Ammon's horn (tissue), 1 donor: ENCODE measurements at regions not wholly inside any gene's neighbourhood (a gene's known extent, or its start where the extent isn't known, plus 50 kb on each side); places are given as distances from the start of the nearest gene placed in this dataset.

Experiments
- DNase-seq: peaks from one replicate; pipeline ENCODE4 v3.0.0-alpha.2; 2016; ENCODE audit warnings: low spot score

GRCh38 chr13:79663977-79664636 lies 183.2 kb downstream of the NDFIP2 start:
- no peak for DNase-seq

DNA sequence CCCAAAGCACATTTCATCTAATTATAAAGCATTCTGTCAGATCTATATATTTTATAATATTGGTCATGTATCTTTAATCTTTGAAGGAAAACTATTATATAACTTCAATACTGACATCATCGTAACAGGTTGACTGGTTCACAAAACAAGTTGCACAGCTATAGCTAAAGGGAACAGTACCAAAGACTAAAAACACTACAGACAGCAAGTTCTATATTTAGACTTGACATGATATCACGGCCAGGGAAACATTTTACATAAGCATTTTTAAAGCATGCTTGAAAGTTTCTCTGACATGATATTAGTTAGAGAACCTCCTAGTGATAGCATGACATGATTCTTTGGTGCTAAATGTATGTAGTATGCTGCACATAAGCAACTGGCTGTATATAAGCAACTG lies 182.5 kb downstream of the NDFIP2 start:
- no peak for DNase-seq

- peak; percentile 46 for DNase-seq
Measured at GRCh38 chr13:79662882-79663281, 181.9 kb downstream of the NDFIP2 start.

DNA sequence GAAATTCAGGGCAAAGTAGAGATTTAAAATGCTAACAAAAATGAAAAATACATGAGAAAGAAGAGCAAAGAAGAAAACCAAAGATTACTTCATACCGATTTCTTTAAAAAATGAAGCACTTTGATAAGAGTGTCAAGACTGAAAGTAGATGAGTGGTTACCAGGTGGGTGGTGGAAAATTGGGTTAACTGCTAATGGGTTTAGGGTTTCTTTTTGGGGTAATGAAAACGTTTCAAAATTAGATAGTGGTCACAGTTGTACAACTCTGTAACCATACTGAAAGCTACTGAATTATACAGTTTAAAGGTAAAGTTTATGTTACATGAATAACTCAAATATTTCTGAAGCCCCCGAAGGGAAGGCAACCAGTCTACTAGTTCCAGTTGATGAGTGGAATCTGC lies 179.4 kb downstream of the NDFIP2 start:
- DNase-seq = no peak

GRCh38 chr13:79659121-79659521 lies 178.2 kb downstream of the NDFIP2 start:
- no peak for DNase-seq

GRCh38 chr13:79658333-79658975 lies 177.5 kb downstream of the NDFIP2 start:
- no peak for DNase-seq

GRCh38 chr13:79655509-79655908 lies 174.6 kb downstream of the NDFIP2 start:
- no peak for DNase-seq

DNA sequence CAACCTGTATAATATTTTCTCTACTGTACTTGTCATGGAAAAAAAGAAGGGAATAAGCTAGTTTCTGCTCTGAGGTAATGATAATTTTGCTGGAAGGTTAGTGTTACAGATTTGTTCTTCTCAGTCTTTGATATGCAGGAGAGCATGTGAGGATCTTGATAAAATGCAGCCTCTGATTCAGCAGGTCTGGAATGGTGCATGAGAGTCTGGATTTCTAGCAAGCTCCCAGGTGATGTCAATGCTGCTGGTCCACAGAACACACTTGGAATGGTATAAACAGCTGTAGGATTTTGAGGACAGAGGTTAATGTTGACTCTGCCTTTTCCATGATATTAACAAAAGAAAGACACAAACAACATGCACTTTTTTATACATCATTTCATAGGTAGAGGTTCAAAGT lies 173.6 kb downstream of the NDFIP2 start:
- no peak for DNase-seq

DNA sequence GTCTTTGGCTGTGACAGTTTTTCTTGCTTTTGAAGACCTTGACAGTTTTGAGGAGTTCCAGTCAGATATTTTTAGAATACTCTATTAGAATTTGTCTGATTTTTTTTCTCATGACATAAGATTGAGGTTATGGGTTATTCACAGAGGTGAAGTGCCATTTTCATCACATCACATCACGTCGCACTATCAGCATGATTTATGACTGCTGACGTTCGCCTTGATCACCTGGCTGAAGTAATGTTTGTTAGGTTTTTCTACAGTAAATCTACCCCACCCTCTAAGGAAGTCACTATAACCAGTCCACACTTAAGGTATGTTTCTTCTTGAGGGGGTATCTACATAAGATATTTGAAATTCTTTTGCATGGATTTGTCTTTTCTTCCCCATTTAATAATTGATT lies 169.7 kb downstream of the NDFIP2 start:
- DNase-seq = no peak

- DNase-seq = no peak
Measured at GRCh38 chr13:79648191-79648590, 167.2 kb downstream of the NDFIP2 start.

DNA sequence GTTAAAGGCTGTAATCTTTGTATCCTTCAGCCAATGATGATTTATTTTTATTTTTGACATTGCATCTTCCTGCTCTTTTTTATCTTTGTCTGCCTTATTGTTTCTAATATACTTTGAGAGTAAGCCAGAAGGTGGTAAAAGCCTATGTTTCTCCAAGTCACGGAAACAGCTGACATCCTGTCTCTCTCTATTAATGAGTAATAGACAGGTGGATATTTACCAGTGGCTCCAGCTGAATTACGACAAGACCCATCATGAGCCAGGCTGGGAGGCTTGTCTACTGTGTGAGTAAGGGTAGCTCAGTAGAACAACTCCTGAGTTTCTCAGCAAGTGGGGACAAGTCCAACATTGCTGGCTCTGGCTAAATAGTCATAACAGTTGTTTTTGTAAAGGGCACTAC lies 166.6 kb downstream of the NDFIP2 start:
- DNase-seq = no peak

DNA sequence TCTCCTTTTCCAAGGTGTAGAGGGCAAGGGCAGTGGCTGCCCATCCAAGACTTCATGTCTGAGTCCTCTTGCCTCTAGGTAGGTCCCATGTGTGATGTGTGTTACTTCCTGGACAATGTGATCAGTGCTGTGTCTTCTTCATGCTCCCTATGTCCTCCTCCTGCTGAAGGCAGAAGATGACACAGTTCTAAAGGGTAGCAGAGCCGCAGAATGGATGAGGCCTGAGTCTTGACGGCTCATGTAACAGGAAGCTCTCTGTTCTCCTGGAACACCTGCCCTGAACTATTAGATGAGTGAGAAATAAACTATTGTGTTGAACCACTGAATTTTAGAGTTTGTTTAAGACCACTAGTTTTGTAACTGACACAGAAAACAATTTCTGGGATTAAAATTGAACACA lies 165.9 kb downstream of the NDFIP2 start:
- no peak for DNase-seq

- DNase-seq = no peak
Measured at GRCh38 chr13:79645569-79645968, 164.6 kb downstream of the NDFIP2 start.

DNA sequence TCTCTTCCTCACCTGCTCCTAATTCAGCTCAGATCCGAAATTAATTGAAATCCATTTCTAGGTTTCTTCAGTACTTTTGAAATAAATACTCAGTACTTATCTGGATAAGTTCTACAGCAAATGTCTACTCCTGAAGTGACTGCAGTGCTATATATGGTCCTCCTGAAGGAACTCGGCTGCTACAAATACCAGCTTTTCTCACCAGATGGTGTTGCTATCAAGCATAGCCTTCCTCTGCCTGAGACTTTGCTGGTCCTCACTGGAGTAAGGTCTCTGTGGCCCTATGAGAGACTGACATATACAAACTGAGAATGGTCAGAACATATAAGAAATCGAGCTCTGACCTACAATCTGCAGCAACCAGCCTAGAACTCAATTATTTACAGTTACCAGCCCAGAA lies 161.6 kb downstream of the NDFIP2 start:
- no peak for DNase-seq

DNA sequence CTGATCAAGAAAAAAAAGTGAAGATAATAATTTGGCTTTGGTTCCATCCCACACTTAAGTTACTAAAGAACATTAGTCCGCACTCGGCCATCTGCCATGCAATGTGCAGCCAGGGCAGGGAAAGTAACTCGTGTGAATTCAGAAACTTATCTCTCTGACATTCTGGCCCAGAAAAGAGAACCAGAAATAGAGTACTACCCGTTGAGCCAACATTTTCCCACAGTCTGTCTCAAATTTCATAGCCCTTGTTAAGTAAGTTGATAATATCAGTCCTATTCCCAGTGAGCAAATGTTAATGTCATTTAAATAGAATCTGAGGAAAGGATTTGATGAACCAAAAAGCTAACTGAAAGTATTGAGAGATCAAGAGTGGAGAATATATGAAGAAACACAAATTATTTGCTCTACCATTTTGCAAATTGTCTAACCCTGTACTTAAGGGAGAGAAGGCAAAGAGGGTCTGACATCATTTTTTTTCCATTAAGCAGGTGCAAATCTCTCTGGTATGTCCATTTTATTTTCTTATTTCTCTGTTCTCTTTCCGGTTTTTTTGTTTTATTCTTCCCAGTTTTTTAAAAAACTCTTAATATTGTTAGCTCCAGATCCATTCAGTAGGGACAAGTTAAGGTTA lies 156.3 kb downstream of the NDFIP2 start:
- no peak for DNase-seq

- no peak for DNase-seq
Measured at GRCh38 chr13:79631051-79631659, 150.2 kb downstream of the NDFIP2 start.

- DNase-seq = no peak
Measured at GRCh38 chr13:79628463-79628862, 147.5 kb downstream of the NDFIP2 start.

- no peak for DNase-seq
Measured at GRCh38 chr13:79626924-79627323, 146.0 kb downstream of the NDFIP2 start.

- DNase-seq = no peak
Measured at GRCh38 chr13:79625517-79625916, 144.6 kb downstream of the NDFIP2 start.

DNA sequence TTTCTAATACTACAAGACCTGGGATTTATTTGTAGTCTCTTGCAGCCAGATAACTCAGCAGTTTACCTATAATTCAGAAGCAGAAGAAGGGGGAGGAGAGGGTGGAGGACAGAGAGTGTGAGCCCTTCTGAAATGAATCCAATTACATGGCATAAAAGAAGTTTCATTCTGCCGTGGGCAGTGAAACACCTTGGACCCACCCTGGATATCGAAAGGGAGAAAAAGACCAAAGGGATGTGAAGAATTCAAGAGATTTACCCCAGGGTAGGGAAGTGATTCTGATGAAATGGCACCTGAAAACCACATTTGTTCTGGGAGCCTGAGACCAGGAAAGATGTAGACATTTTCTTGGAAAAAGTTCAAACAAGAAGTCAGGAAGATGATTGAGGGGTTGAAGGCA lies 140.9 kb downstream of the NDFIP2 start:
- no peak for DNase-seq

DNA sequence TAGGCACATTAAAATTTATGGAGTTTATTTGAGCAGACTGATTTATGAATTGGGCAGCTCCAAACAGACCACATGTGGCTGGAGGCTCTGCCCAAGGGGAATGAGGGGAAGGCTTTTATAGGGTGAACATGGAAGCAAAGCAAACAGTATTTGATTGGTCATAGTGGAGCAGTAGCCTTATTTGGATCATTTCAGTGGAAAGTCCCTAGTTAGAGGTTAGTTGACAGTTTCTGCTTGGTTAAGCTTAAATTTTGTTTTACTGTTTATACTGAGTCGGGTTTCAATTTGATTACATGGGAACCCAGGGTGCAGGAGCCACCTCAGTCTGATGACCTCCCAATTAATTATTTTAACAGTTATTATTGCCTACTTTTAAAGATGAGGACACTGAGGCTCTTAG lies 140.5 kb downstream of the NDFIP2 start:
- DNase-seq = no peak

- no peak for DNase-seq
Measured at GRCh38 chr13:79614250-79614918, 133.4 kb downstream of the NDFIP2 start.

DNA sequence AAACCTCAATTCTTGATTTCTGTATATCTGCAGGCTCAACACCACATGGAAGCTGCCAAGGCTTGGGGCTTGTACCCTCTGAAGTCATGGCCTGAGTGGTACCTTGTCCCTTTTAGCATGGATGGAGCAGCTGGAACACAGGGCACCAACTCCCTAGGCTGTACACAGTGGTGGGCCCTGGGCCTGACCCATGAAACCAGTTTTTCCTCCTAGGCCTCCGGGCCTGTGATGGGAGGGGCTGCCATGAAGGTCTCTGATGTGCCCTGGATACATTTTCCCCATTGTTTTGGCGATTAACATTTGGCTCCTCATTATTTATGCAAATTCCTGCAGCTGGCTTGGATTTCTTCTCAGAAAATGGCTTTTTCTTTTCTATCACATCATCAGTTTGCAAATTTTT lies 131.6 kb downstream of the NDFIP2 start:
- no peak for DNase-seq
